GM10248 (cell line): ENCODE measurements at regions not wholly inside any gene's neighbourhood (a gene's known extent, or its start where the extent isn't known, plus 50 kb on each side); places are given as distances from the start of the nearest gene placed in this dataset.

Experiments
- CTCF ChIA-PET: fragments of 300-600 bp; sonication (Branson Sonifier 250); formaldehyde crosslinking; extraction: SDS; loops from one replicate; lab custom pipeline; 2021; ENCODE audit warnings: antibody characterized with exemption; lab: Yijun Ruan, JAX
- POLR2A ChIA-PET: fragments of 350-650 bp; sonication (Branson Sonifier 250); formaldehyde crosslinking; extraction: SDS; loops from one replicate; lab custom pipeline; 2020; ENCODE audit warnings: antibody characterized with exemption; lab: Yijun Ruan, JAX
- DNase-seq: peaks from one replicate; pipeline ENCODE4 v3.0.0; 2012; ENCODE audit errors: extremely low spot score
- TF ChIP-seq, protein P1 (sequence below): IDR thresholded peaks from 2 replicates; pipeline ENCODE4 v1.5.1; 2012; ENCODE audit warnings: mild to moderate bottlenecking, low read depth; ENCODE audit errors: extremely low read depth, missing control alignments, control extremely low read depth

GRCh38 chr9:23215688-23216087 lies 610.4 kb downstream of the ELAVL2 start:
- DNase-seq = no peak
- POLR2A ChIA-PET = no interaction called here
- TF ChIP-seq, protein P1, sequence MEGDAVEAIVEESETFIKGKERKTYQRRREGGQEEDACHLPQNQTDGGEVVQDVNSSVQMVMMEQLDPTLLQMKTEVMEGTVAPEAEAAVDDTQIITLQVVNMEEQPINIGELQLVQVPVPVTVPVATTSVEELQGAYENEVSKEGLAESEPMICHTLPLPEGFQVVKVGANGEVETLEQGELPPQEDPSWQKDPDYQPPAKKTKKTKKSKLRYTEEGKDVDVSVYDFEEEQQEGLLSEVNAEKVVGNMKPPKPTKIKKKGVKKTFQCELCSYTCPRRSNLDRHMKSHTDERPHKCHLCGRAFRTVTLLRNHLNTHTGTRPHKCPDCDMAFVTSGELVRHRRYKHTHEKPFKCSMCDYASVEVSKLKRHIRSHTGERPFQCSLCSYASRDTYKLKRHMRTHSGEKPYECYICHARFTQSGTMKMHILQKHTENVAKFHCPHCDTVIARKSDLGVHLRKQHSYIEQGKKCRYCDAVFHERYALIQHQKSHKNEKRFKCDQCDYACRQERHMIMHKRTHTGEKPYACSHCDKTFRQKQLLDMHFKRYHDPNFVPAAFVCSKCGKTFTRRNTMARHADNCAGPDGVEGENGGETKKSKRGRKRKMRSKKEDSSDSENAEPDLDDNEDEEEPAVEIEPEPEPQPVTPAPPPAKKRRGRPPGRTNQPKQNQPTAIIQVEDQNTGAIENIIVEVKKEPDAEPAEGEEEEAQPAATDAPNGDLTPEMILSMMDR = no peak
- CTCF ChIA-PET = interaction anchor here (1.6 kb wide), 1 partner anchor 21 kb away, joined by 3 read pairs; no protein-coding TSS in a partner anchor

GRCh38 chr9:23219471-23219870 lies 606.6 kb downstream of the ELAVL2 start:
- CTCF ChIA-PET = interaction anchor here (1.0 kb wide), 1 partner anchor 26 kb away, joined by 3 read pairs; no protein-coding TSS in a partner anchor
- TF ChIP-seq, protein P1 = no peak
- POLR2A ChIA-PET = no interaction called here
- DNase-seq = no peak

DNA sequence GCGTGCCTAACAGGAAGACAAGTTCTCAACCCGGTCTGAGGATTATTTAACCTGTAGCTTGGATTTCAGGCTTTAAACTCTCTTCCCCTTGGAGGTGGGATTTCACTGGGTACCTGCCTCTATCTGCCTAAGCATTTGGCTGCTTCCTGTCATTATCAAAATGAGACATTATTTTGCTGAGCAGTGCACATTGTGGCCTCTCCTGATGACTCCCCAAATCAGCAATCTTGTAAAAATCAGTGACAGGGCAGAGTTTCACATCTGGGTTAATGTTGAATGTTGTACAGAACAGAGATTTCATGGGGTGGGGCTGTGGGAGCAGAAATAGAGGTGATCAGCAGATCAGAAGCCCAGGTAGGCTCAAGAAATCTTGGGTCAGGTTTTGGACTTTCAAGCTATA lies 605.9 kb downstream of the ELAVL2 start:
- ChIA-PET POLR2A (no interaction called here), CTCF (no interaction called here)
- TF ChIP-seq, protein P1 = no peak
- DNase-seq = no peak

DNA sequence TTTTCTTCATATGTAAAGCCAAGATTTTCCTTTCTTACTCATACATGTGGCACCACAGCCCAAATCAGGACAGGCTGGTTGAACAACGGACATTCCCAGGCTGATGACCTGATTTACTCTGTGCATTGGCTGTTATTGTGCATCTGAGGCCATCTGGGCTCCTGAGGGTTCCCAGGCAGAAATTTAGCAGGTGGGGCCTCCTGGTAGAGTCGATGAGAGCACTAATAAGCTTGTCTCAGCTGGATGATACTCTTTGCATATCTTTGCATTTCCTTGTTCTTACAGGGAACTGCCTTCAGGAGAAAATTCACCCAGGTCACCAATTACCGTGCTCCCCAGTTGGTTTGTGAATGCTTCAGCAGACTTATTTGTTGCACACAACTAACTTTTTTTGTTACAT lies 605.1 kb downstream of the ELAVL2 start:
- TF ChIP-seq, protein P1 = no peak
- POLR2A ChIA-PET = no interaction called here

DNA sequence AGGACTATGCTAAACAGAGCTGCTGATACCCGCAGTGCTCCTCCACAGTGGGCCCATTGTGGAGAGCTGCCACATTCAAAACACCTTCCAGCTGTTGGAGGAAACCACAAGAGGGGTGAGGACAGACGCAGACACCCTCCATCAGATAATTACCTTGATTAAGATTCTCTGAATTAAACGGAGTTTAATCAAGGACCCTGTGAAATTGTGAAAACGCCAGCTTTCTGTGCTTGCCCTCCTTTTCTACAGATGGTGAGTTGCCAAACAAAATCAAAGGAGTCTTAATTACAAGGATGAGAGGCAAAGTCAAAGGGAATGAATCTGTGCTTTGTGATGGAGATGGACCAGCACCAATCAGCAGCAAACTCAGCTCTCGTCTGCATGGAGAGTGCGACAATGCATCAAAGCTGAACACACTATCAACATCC lies 596.1 kb downstream of the ELAVL2 start:
- ChIA-PET POLR2A (no interaction called here), CTCF (interaction anchor here (1.0 kb wide), 1 partner anchor 23 kb away, joined by 3 read pairs; no protein-coding TSS in a partner anchor)
- no peak for DNase-seq
- TF ChIP-seq, protein P1 = no peak

More for the DNA sequence above, 605.1 kb downstream of the ELAVL2 start:
- CTCF ChIA-PET = no interaction called here
- no peak for DNase-seq

GRCh38 chr9:23232831-23233230 lies 593.2 kb downstream of the ELAVL2 start:
- CTCF ChIA-PET = no interaction called here

More at GRCh38 chr9:23232831-23233230, 593.2 kb downstream of the ELAVL2 start:
- POLR2A ChIA-PET = no interaction called here
- DNase-seq = no peak
- TF ChIP-seq, protein P1 = no peak
